PC-3 (cell line): ENCODE measurements at regions not wholly inside any gene's neighbourhood (a gene's known extent, or its start where the extent isn't known, plus 50 kb on each side); places are given as distances from the start of the nearest gene placed in this dataset.

Experiments used
- ATAC-seq: fragments of 200-7000 bp; cut with Tn5 transposase; 2 replicates; pipeline ENCODE4 v1.9.1; 2020; ENCODE audit warnings: mild to moderate bottlenecking, moderate library complexity
- BruUV-seq: library from RNA; stranded (reverse); fragments of 400-500 nt; replicated peaks from 2 replicates; lab custom pipeline; 2021; lab: Mats Ljungman, UMichigan
- CTCF ChIA-PET: fragments of 300-600 bp; sonication (Branson Sonifier 250); formaldehyde crosslinking; loops from one replicate; lab custom pipeline; 2022; ENCODE audit warnings: antibody characterized with exemption; lab: Charles Lee
- POLR2A ChIA-PET: fragments of 300-600 bp; sonication (Branson Sonifier 250); formaldehyde crosslinking; loops from one replicate; lab custom pipeline; 2022; ENCODE audit warnings: antibody characterized with exemption; ENCODE audit not compliant: unreplicated experiment; lab: Charles Lee
- DNase-seq: peaks from one replicate; pipeline ENCODE4 v3.0.0-alpha.2; 2015
- H2AFZ ChIP-seq: fragments of 300-600 bp; sonication (generic); 2 replicates; pipeline ENCODE4 v1.6.0; 2016; ENCODE audit warnings: antibody characterized with exemption, low read length
- H3F3A ChIP-seq: fragments of 300-600 bp; sonication (generic); one replicate; pipeline ENCODE4 v1.6.0; 2017; ENCODE audit warnings: antibody characterized with exemption, low read length, control low read depth, mild to moderate bottlenecking; ENCODE audit not compliant: unreplicated experiment
- H3K27ac ChIP-seq: fragments of 300-600 bp; sonication (generic); 2 replicates; pipeline ENCODE4 v1.5.1; 2016; ENCODE audit warnings: mild to moderate bottlenecking, low read length
- H3K27me3 ChIP-seq: fragments of 300-600 bp; sonication (generic); 2 replicates; pipeline ENCODE4 v1.6.1; 2016; ENCODE audit warnings: low read length, mixed read lengths
- H3K36me3 ChIP-seq: fragments of 300-600 bp; sonication (generic); 2 replicates; pipeline ENCODE4 v1.6.1; 2016; ENCODE audit warnings: low read depth, mixed run types, low read length, mixed read lengths
- H3K4me1 ChIP-seq: fragments of 300-600 bp; sonication (generic); 2 replicates; pipeline ENCODE4 v1.5.1; 2016; ENCODE audit warnings: low read length; ENCODE audit not compliant: insufficient read depth
- H3K4me2 ChIP-seq: fragments of 300-600 bp; sonication (generic); 2 replicates; pipeline ENCODE4 v1.6.0; 2016; ENCODE audit warnings: low read length
- H3K4me3 ChIP-seq: fragments of 300-600 bp; sonication (generic); 2 replicates; pipeline ENCODE4 v1.5.1; 2016; ENCODE audit warnings: mild to moderate bottlenecking, low read length, mixed read lengths
- H3K79me2 ChIP-seq: fragments of 300-600 bp; sonication (generic); 2 replicates; pipeline ENCODE4 v1.6.1; 2017; ENCODE audit warnings: low read length, mixed read lengths
- H3K9ac ChIP-seq: fragments of 300-600 bp; sonication (generic); 2 replicates; pipeline ENCODE4 v1.6.0; 2016; ENCODE audit warnings: mild to moderate bottlenecking, low read length
- H3K9me2 ChIP-seq: fragments of 300-600 bp; sonication (generic); replicated peaks from 2 replicates; pipeline ENCODE4 v1.6.1; 2016; ENCODE audit warnings: mixed run types, low read length, mixed read lengths
- H3K9me3 ChIP-seq: fragments of 300-600 bp; sonication (generic); 2 replicates; pipeline ENCODE4 v1.6.1; 2016; ENCODE audit warnings: low read length, mixed read lengths
- H4K20me1 ChIP-seq: fragments of 300-600 bp; sonication (generic); 2 replicates; pipeline ENCODE4 v1.6.1; 2016; ENCODE audit warnings: low read length, mixed read lengths
- EZH2 ChIP-seq: fragments of 300-600 bp; sonication (generic); IDR thresholded peaks from one replicate; pipeline ENCODE4 v1.6.1; 2017; ENCODE audit warnings: antibody characterized with exemption, mild to moderate bottlenecking, low read length; ENCODE audit not compliant: unreplicated experiment
- EZH2phosphoT487 ChIP-seq: fragments of 300-600 bp; sonication (generic); IDR thresholded peaks from 2 replicates; pipeline ENCODE4 v1.6.1; 2018; ENCODE audit warnings: mild to moderate bottlenecking, antibody characterized with exemption, low read length, borderline replicate concordance
- intact Hi-C: fragments of 100-400 bp; cut with micrococcal nuclease; formaldehyde crosslinking; loops from 2 replicates; pipeline ENCODE4 v1.9.0; 2023
- TF ChIP-seq, protein P1 (sequence below): fragments of 300-600 bp; sonication (generic); conservative IDR thresholded peaks from 2 replicates; pipeline ENCODE4 v1.5.1; 2017; ENCODE audit warnings: antibody characterized with exemption, low read depth, mild to moderate bottlenecking, low read length

DNA sequence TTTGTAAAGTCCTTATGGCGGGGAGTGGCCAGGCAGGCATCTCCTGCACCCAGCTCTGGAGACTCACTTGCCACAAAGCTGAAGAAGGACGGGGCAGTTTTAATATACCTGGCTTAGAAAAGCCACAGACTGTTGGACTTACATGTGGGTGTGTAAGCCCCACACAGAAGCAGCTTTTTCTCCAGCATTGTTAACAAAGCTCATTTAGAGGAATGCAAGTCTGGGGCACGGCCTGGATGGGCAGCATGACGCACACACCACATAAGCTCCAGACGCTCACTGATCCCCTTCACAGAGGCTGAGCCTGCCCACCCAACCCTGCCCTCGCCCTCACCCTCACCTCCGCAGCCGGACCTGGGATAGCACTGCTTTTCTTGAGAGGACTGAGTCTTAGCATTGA is 58.0 kb upstream of the PDE8B start:
- Histone ChIP-seq H4K20me1 (no peaks in the 10 kb centered on the region), H3K27me3 (no peaks in the 10 kb centered on the region), H3K9ac (no peak overlapping the region), H3K36me3 (no peaks in the 10 kb centered on the region), H2AFZ (no peak overlapping the region), H3K4me2 (no peak overlapping the region), H3K9me3 (no peaks in the 10 kb centered on the region), H3K4me1 (no peaks in the 10 kb centered on the region), H3F3A (no peaks in the 10 kb centered on the region), H3K79me2 (no peaks in the 10 kb centered on the region), H3K27ac (no peak overlapping the region), H3K9me2 (no peaks in the 10 kb centered on the region), H3K4me3 (no peak overlapping the region)
- intact Hi-C loops: no loop called here
- CTCF ChIA-PET: no interaction called here
- DNase-seq (no peak), ATAC-seq (no peak)
- POLR2A ChIA-PET: no interaction called here
- TF ChIP-seq EZH2 (no peak), EZH2phosphoT487 (no peak)
- TF ChIP-seq, protein P1, sequence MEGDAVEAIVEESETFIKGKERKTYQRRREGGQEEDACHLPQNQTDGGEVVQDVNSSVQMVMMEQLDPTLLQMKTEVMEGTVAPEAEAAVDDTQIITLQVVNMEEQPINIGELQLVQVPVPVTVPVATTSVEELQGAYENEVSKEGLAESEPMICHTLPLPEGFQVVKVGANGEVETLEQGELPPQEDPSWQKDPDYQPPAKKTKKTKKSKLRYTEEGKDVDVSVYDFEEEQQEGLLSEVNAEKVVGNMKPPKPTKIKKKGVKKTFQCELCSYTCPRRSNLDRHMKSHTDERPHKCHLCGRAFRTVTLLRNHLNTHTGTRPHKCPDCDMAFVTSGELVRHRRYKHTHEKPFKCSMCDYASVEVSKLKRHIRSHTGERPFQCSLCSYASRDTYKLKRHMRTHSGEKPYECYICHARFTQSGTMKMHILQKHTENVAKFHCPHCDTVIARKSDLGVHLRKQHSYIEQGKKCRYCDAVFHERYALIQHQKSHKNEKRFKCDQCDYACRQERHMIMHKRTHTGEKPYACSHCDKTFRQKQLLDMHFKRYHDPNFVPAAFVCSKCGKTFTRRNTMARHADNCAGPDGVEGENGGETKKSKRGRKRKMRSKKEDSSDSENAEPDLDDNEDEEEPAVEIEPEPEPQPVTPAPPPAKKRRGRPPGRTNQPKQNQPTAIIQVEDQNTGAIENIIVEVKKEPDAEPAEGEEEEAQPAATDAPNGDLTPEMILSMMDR: no peak
- BruUV-seq: no TSS peak

DNA sequence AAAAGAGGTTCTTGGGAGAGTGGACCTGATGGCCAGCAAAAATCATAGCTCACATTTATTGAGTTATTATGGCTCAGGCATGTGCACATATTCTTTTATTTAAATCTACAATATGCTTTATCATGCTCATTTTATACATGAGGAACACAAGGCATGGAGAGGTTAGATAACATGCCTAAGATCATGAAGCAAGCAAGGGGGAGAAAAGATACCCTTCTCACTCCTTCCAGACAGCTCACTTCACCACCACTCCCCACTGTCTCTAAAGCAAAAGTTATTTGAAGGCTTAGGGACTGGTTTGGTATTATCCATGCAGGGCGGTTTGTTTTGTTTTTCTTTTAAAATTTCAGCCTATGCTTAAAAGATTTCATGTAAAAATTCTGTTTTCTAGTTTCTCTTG is 59.0 kb upstream of the PDE8B start:
- DNase-seq: no peak
- Histone ChIP-seq H3K36me3 (no peaks in the 10 kb centered on the region), H3K9me2 (no peaks in the 10 kb centered on the region), H3K79me2 (no peaks in the 10 kb centered on the region), H3F3A (no peaks in the 10 kb centered on the region), H3K4me3 (no peak overlapping the region), H3K27me3 (no peaks in the 10 kb centered on the region), H3K27ac (no peak overlapping the region), H3K4me2 (no peak overlapping the region), H3K4me1 (no peaks in the 10 kb centered on the region), H4K20me1 (no peaks in the 10 kb centered on the region), H2AFZ (no peak overlapping the region), H3K9ac (no peak overlapping the region), H3K9me3 (no peaks in the 10 kb centered on the region)
- ChIA-PET POLR2A (no interaction called here), CTCF (no interaction called here)
- no peak for ATAC-seq
- TF ChIP-seq, protein P1: no peak
- TF ChIP-seq EZH2phosphoT487 (no peak), EZH2 (no peak)
- BruUV-seq: no TSS peak
- intact Hi-C loops: no loop called here

DNA sequence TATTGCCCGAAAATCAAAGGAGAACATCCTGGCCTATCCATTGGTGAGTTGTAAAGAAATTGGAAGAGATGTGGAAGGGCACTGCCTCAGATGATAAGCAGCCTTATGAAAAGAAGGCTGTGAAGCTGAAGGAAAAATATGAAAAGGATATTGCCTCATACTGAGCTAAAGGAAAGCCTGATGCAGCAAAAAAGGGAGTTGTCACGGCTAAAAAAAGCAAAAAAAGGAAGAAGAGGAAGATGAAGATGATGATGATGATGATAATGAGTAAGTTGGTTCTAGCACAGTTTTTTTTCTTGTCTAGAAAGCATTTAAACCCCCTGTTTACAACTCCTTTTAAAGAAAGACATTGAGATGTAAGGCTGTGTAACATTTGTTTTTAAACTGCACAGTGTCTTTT is 59.8 kb upstream of the ZBED3 start:
- Histone ChIP-seq H3F3A (no peaks in the 10 kb centered on the region), H3K27me3 (no peaks in the 10 kb centered on the region), H3K9ac (no peak overlapping the region), H3K27ac (no peak overlapping the region), H3K9me3 (no peaks in the 10 kb centered on the region), H3K4me2 (no peak overlapping the region), H3K4me3 (no peak overlapping the region), H4K20me1 (no peaks in the 10 kb centered on the region), H3K4me1 (peaks cover 9% of the 10 kb centered on the region), H3K9me2 (no peaks in the 10 kb centered on the region), H3K36me3 (no peaks in the 10 kb centered on the region), H3K79me2 (no peaks in the 10 kb centered on the region), H2AFZ (no peak overlapping the region)
- TF ChIP-seq, protein P1: no peak
- no peak for TF ChIP-seq EZH2
- TF ChIP-seq EZH2phosphoT487: no peak
- intact Hi-C loops: no loop called here
- no peak for DNase-seq
- ChIA-PET CTCF (no interaction called here), POLR2A (no interaction called here)
- BruUV-seq: no TSS peak
- no peak for ATAC-seq
